ENCODE measurements at regions not wholly inside any gene's neighbourhood (a gene's known extent, or its start where the extent isn't known, plus 50 kb on each side); places are given as distances from the start of the nearest gene placed in this dataset.

GRCh38 chr12:114975640-114976310 is 291.8 kb upstream of the TBX3 start (continued):
- no peak for TF ChIP-seq HDAC2 (IDR thresholded peaks at IDR 0.05; ENCODE audit: borderline replicate concordance in 1 of 2, low read depth in 2 of 2, low read length in 2 of 2)
- TF ChIP-seq TAF1 (IDR thresholded peaks at IDR 0.05; ENCODE audit: low read depth, low read length), result no peak
- TF ChIP-seq EZH2 (IDR thresholded peaks at IDR 0.05; ENCODE audit: low read depth, low read length, severe bottlenecking), result no peak
- TF ChIP-seq GABPA (IDR thresholded peaks at IDR 0.05; ENCODE audit: borderline replicate concordance, insufficient read depth, low read length), result no peak
- TF ChIP-seq KDM4A (IDR thresholded peaks at IDR 0.05; ENCODE audit: low read depth, low read length, severe bottlenecking), result no peak
- TF ChIP-seq RNF2 (IDR thresholded peaks at IDR 0.05; ENCODE audit: borderline replicate concordance, low read depth, low read length, missing control alignments, poor library complexity, severe bottlenecking), result no peak

All from H1 (cell line).